GM18861 (cell line): ENCODE measurements at regions not wholly inside any gene's neighbourhood (a gene's known extent, or its start where the extent isn't known, plus 50 kb on each side); places are given as distances from the start of the nearest gene placed in this dataset.

ENCODE experiments used
- ATAC-seq: cut with Tn5 transposase; IDR thresholded peaks from one replicate; pipeline ENCODE4 v1.9.1; 2021; ENCODE audit not compliant: unreplicated experiment

DNA sequence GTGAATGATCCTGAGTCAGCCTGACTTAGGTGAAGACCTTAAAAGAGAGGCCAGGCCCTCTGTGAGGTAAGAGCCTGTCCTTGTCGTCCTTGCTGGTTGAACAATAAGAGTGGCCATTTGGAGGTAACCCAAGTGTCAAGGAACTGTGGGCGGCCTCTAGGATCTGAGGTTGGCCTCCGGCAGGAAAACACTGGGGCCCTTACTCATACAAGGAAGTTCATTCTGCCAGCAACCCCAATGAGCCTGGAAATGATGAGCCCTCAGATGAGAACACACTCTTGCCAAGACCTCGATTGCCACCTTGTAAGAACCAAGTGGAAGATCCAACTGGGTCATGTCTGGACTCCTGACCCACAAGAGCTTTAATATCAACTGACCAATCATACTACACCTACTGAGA lies 95.5 kb upstream of the LRATD1 start:
- no peak for ATAC-seq

DNA sequence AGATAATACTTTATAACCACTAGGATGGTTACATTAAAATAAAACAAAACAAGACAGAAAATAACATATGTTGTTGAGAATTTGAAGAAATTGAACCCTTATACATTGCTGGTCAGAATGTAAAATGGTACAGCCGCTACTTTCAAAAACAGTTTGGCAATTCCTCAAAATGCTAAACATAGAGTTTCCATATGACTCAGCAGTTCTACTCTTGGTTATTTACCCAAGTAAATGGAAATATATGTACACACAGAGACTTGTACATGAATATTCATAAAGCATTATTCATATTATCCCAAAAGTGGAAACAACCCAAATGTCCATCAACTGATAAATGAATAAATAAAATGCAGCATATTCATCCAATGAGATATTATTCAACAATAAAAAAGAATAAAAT lies 92.5 kb upstream of the LRATD1 start:
- no peak for ATAC-seq

DNA sequence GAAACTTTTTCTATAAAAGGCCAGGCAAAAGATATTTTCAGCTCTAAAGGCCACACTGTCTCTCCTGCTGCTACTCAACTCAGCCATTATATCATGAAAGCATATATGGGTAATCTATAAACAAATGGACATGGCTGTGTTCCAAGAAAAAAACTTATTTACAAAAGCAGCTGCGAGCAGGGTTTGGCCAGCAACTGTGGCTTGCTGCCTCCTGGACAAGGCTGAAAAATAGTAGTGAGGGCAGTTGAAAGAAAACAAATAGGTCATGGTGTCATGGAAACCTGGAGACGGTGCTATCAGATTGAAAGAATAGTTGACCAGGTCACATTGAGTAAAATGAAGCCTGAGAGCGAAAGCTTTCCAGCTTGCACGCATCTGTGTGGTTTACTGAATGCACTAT lies 89.2 kb upstream of the LRATD1 start:
- no peak for ATAC-seq

DNA sequence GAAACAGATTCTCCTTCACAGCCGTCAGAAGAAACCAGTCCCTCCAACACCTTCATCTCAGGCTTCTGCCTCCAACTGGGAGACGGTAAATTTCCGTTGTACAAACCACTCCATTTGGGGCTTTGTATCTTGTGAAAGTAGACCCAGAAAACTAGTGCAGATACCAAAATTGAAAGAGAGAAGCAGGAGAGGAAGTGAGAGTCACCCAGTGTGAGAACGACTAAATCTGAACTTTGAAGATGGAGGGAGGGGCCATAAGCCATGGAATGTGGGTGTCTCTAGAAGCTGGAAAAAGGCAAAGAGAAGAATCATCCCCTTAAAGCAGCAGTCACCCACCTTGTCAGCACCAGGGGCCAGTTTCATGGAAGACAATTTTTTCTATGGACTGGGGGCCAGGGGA lies 88.3 kb upstream of the LRATD1 start:
- ATAC-seq, result no peak

DNA sequence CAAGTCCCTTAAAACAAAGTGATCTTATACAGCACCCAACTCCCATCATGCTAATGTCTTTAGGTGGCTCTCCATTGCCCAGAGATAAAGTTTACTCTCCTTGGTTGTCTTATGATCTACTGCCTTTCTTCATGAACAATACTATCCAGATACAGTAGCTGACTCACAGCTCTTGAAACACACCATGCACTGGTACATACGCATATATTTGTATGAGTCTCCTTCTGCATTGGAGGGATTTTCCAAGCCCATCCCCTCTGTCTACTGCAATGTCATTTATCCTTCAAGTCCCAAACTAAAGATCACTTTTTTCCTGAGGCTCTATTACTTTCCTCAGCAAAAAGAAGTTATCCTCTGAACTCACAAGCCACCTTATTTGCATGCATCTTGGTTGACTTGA lies 84.7 kb upstream of the LRATD1 start:
- no peak for ATAC-seq

DNA sequence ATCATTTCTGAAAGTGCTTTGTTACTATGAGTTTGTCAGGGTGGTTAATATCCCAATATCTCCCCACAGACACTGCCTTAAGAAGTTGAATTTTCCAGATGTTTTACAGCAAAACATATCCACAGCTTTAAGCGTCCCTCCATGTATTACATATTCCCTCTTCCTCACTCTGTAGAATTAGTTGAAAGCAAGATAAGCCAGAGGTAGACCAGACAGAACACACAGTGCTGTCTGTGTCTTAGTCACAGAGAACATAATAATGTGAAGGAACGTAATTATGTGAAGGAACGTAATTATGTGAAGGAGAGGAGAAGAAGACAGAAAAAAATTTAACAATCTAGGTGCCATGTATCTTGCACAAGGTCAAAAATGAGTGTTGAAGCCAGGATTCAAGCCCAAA lies 81.9 kb upstream of the LRATD1 start:
- ATAC-seq, result no peak

DNA sequence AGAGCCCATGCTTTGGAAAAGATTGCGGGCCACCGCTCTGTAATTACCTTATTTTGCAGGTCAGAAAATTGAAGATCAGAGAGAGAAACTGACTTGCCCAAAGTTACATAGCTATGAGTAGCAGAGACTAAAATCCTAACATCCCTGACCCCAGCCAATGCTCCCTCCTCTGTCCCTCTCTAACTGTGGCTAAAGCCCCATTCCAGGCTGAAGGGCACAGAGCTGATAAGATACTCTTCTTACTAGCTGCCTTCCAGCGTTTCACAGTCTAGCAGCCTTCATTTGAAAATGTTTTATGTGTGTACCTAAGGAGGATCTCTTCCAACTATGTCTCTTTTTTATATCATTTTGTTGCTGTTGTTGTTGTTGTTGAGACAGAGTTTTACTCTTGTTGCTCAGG lies 81.4 kb upstream of the LRATD1 start:
- ATAC-seq, result no peak

DNA sequence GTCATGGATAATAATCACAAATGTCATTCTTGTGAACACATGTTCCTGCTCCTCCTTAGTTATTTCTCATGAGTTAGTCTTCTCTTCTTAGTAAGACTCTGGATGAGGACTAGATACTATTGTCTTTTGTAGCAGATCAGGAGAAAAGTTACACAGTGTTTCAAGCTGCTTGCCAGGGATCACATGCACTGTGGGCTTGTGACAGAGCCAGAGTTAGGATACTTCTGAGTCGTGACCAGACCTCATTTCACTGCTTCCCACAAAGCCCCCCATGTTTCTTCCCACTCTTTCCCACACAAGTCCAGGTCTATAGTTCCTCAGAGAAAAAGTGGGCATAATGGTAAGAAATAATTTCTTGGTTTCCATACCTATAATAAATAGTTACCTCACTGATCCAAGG lies 80.2 kb upstream of the LRATD1 start:
- ATAC-seq, result no peak

DNA sequence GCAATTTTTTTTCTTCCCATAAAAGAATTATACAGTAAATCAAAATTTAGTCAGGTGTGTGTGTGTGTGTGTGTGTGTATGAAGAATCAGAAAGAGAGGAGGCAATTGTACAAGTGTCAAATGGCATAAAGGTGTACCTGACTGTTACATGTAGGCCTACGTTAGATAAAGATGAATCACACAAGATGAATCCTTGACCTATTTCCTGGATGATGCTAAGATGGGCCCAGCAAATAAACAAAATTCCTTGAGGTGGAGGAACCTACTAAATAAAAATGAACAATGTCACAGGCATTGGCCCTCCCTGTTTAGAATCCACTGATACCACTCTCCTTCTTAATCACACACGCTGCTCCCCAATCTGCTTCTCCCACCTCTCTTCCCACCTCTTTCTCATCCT lies 79.7 kb upstream of the LRATD1 start:
- no peak for ATAC-seq

DNA sequence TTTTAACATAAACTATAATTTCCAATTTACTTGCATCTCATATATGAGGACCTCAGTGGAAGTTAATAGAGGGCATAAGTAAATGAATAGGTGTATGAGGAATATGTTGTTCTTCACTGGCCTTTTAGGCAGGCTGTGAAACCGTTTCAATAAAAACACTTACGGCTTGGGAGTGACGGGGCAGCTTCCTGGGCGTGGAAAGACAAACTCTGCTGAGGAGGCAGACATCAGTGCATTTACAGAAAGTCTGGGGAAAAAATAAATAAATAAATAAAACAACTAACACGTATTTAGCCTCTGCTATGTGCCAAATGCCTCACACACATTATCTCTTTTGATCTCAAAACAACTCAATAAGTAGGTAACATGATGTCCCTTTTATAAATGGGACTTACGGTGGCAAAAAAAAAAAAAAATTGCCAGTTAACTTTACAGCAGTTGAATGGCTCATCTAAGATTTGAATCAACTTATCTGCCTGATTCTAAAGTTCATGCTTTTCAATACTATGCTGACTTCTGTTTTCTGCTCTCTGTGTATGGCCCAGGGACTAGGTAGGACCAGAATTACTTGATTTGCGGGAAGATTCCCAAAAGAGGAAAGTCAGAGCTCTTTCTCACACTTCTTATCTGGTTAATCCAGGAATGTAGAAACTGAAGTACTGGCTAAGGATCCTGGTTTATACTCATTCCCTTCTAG lies 77.5 kb upstream of the LRATD1 start:
- no peak for ATAC-seq

DNA sequence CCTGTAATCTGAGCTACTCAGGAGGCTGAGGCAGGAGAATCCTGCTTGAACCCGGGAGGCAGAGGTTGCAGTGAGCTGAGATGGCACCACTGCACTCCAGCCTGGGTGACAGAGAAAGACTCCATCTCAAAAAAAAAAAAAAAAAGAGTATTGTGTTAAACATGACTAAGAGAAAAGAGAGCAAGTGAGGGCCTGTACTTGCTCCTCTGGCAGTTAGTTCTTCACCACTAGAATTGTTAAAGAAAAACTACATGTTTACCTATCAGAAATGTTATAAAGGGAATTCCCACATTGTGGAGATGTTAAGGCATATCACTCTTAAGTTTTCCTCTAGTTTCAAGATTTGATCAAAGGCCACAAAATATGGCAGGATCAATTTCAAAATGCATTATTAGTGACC lies 75.4 kb upstream of the LRATD1 start:
- no peak for ATAC-seq

DNA sequence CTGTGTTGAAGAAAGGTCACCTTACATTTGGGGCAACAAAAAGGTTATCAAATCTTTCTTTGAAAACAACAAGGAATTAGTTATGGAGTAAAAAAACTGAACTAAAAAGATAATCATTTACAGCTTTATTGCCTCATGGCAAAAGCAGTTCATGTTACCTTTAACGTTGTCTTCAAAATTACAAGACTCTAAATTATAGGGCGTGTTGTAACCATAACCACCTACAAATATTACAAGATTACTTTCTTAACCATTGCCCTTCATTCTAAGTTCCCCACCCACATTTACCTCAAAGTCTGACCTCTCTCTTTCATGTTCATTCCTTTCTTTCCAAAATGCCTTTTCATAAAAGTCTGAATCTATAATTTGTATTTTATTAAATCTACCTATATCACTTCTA lies 74.6 kb upstream of the LRATD1 start:
- ATAC-seq, result no peak

DNA sequence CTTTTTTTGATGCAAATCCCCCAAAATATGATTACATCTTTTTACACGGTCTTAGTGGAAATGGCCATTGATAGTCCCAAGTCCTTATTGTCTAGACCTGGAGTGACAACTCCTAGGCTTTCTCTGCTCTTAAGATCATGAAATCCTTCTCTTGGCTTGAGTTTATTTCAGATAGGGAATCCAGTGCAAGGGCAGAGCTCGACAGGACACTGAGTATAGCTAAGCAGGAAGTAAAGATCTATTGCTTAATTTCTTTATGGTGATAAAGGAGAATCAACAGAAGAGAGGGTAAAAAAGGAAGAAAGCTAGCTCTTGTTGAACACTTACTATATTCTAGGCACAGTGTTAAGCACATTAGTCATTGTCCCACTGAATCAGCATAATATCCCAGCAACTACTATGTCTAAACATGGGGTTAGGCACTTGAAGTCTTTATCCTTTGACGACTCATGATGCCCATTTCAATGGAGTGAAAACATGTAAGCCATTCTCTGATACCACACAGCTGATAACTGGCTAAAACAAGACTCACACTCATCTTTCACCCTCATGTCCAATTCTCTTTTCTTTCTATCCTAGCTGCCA lies 74.1 kb upstream of the LRATD1 start:
- no peak for ATAC-seq

DNA sequence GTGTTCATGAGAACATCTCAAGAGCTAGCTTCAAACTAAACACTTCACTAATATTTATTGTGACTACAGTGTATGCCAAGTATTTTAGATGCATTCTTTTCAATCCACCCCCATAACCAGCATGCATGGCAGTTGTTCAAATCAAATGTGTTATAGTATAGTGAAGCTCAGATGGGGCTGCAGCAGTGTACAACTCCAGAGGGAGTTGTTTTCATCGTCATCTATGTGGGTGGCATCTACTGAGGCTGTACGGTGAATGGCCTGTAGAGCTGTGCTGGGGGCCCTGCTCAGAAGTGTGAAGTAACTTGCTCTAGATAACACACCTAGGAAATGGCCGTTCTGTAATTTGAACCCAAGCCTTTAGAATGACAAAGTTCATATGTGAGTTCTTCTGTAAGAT lies 71.8 kb upstream of the LRATD1 start:
- no peak for ATAC-seq

DNA sequence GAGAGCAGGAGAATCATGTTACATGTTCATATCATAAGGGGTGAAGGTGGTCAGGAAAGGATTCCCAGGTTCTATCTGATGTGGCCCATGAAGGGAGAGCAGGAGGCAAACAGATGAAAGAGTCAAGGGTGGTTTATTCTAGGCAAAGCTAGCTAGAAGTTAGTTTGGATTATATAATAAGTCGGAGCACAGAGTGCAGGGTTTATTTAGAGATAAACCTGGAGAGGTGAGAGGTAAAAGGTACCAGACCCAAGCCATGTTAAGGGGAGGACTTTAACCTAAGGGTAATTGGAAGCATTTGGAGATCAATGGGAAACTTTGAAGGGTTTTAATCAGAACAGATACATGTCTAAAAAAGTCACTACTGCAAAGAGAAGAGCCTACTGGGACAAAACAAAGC lies 69.2 kb upstream of the LRATD1 start:
- ATAC-seq, result no peak

DNA sequence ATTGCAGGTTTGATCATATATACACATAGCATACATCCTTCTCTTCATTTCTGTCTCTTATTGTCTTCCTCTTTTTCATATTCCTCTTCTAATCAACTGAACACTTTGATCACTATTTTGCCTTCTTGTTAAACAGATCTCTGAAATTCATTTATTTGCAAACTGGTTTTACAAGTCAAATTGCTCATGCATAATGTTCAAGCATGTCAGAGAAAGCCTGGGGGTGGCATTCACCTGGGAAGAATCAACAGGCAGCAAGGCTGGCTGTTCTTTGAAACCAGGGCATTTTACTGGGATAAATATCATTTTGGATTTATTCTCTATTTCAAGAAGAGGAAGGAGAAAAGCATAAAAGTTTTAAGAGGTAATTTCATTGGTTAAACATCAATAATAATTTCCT lies 66.9 kb upstream of the LRATD1 start:
- ATAC-seq, result no peak

DNA sequence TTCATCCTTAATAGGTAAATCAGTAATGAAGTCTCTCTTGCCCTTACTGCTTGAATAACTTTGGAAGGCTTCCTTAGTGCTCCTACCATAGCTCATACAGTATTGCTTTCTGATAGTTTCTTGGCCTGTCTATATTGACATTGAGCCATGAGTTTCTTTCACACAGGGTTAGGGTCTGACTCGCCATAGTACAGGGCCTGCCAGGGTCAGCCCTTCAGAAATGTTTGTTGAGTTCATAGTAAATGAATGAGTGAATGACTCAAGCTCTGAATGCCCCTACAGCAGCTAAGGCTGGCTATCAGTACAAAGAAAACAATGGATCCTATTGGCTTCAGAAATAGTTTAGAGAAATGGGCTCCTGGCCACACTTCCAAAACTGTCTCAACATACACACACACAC lies 65.0 kb upstream of the LRATD1 start:
- ATAC-seq, result no peak

DNA sequence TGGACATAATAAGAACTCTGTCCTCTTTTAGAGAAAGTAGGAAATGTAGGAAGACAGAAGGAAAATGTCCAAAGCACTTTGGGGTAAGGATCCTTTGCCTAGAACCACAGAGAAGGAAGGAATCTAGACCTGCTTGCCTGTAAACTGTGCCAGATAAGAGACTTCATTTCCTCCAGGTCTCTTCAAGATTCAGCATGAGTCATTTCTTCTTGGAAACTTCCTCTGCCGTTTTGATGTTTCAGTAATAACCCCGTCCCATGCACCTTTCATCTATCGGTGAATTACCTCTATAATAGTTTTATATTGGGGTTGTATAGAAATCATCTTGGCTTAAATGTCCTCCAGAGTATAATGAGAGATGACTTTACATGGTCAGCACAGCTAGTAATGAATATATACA lies 63.2 kb upstream of the LRATD1 start:
- no peak for ATAC-seq

DNA sequence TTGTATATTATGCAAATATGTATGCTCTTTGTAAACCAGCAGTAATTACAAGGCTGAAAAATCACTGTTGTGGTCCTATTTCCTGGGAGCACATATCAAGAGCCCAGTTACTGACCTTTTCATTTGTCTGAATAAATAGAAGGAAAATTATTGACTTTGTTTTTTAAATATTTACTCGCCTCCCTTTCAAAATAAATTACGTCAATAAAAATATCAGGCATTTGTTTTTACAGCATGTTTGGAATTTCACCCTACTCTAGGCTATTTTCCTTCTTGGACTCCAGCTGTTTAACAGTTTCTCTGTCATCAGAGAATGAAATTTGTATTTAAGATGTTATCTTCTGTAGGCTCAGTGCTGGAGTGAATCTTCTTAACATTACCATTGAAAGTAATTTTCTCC lies 59.9 kb upstream of the LRATD1 start:
- no peak for ATAC-seq

DNA sequence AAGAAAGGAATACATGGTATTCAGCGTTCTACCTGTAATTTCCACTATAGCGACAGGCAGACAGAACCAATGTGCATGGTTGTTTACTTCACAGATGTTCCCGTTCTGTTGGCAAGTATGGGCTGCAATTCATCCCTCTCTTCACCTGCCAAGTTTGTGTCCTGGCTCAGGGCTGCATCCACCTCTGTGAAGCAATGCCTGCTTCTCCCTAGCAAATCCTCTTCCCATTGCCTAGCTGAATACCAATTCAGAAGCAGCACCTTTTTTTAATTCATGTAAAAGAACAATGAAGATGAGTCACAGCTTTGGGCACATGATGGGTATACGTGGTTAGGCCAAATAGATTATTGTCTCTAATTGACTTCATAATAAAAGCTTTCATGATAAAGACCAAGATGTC lies 54.7 kb upstream of the LRATD1 start:
- no peak for ATAC-seq
